Subcutaneous abdominal adipose tissue (tissue), 5 donors: ENCODE measurements at regions not wholly inside any gene's neighbourhood (a gene's known extent, or its start where the extent isn't known, plus 50 kb on each side); places are given as distances from the start of the nearest gene placed in this dataset.
"Not testable (repeated sequence)": the region's sequence is repeated elsewhere in the genome, so short reads cannot be mapped to it uniquely, and the experiment has no call there.

Experiments used
- H3K27ac ChIP-seq: one replicate; pipeline ENCODE4 v1.7.0; 2013; ENCODE audit warnings: low read depth, mild to moderate bottlenecking, inconsistent platforms, low read length, moderate library complexity
- H3K27me3 ChIP-seq, 5 donors: one replicate each; pipeline ENCODE4 v1.7.0; 2013; ENCODE audit warnings: low read length in 5 of 5, inconsistent platforms in 1 of 5; ENCODE audit not compliant: control insufficient read depth in 5 of 5, insufficient read depth in 4 of 5
- H3K36me3 ChIP-seq, 5 donors: one replicate each; pipeline ENCODE4 v1.7.0; 2013; ENCODE audit warnings: low read length in 5 of 5; ENCODE audit not compliant: control insufficient read depth in 5 of 5, insufficient read depth in 5 of 5
- H3K4me1 ChIP-seq, 5 donors: one replicate each; pipeline ENCODE4 v1.7.0; 2013; ENCODE audit warnings: low read length in 5 of 5, mild to moderate bottlenecking in 3 of 5, moderate library complexity in 1 of 5; ENCODE audit not compliant: control insufficient read depth in 5 of 5, insufficient read depth in 5 of 5
- H3K4me3 ChIP-seq, 5 donors: one replicate each; pipeline ENCODE4 v1.7.0; 2013; ENCODE audit warnings: low read length in 5 of 5, low read depth in 1 of 5
- H3K9ac ChIP-seq, 5 donors: one replicate each; pipeline ENCODE4 v1.7.0; 2013; ENCODE audit warnings: low read length in 5 of 5, mild to moderate bottlenecking in 4 of 5, moderate library complexity in 3 of 5
- H3K9me3 ChIP-seq, 5 donors: one replicate each; pipeline ENCODE4 v1.7.0; 2013; ENCODE audit warnings: low read length in 5 of 5; ENCODE audit not compliant: control insufficient read depth in 5 of 5
- donor health status: healthy.
- donor health status: healthy.
- donor health status: healthy.
- donor health status: healthy.
- donor health status: healthy.

- Histone ChIP-seq H3K4me3 (no peak overlapping the region), H3K4me1 (peaks cover 3 to 17% (median 15%) of the 10 kb centered on the region in 5 donors), H3K36me3 (no peaks in the 10 kb centered on the region), H3K27ac (no peak overlapping the region), H3K27me3 (no peaks in the 10 kb centered on the region), H3K9ac (no peak overlapping the region), H3K9me3 (no peaks in the 10 kb centered on the region)
These were observed 347.2 kb downstream of the RFC3 start for GRCh38 chr13:34165158-34165557.

DNA sequence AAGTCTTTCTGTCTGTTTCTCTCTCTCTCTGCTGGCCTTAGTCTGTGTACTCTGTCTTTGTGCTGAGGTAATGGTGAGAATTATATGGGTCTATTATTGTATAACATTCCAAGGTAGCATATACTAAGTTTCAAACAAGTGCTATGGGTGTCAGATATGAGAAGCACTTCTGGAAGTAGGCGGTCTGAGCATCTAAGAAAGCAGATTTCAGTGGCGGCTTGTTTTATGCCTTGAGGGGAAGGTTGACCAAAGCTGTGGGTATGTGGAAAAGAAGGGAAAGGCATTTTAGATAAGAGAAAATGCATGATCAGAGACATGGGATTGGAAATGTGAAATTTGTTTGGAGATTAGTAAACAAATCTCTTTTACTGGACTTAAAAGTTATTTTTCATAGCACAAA, 348.5 kb downstream of the RFC3 start:
- H3K9ac ChIP-seq = no peak overlapping the region
- H3K36me3 ChIP-seq = no peaks in the 10 kb centered on the region
- H3K9me3 ChIP-seq = no peaks in the 10 kb centered on the region
- H3K4me1 ChIP-seq = peaks cover 3 to 23% (median 14%) of the 10 kb centered on the region in 5 donors
- H3K27me3 ChIP-seq = no peaks in the 10 kb centered on the region
- no peak overlapping the region for H3K4me3 ChIP-seq
- H3K27ac ChIP-seq = no peak overlapping the region

GRCh38 chr13:34167347-34167746, 349.4 kb downstream of the RFC3 start:
- Histone ChIP-seq H3K9ac (no peak overlapping the region), H3K4me1 (peaks cover 3 to 14% (median 4%) of the 10 kb centered on the region in 5 donors), H3K9me3 (no peaks in the 10 kb centered on the region), H3K27me3 (no peaks in the 10 kb centered on the region), H3K27ac (no peak overlapping the region), H3K4me3 (no peak overlapping the region), H3K36me3 (no peaks in the 10 kb centered on the region)

- Histone ChIP-seq H3K9me3 (no peaks in the 10 kb centered on the region), H3K27me3 (no peaks in the 10 kb centered on the region), H3K27ac (no peak overlapping the region), H3K4me1 (peaks cover 0 to 7% (median 3%) of the 10 kb centered on the region in 5 donors), H3K36me3 (no peaks in the 10 kb centered on the region), H3K9ac (no peak overlapping the region), H3K4me3 (no peak overlapping the region)
These were observed 354.1 kb downstream of the RFC3 start for GRCh38 chr13:34172048-34172447.

GRCh38 chr13:34174671-34175145, 356.8 kb downstream of the RFC3 start:
- Histone ChIP-seq H3K27ac (no peak overlapping the region), H3K36me3 (no peaks in the 10 kb centered on the region), H3K4me1 (peaks cover 0 to 7% (median 3%) of the 10 kb centered on the region in 5 donors), H3K9ac (no peak overlapping the region), H3K4me3 (no peak overlapping the region), H3K9me3 (no peaks in the 10 kb centered on the region), H3K27me3 (no peaks in the 10 kb centered on the region)

DNA sequence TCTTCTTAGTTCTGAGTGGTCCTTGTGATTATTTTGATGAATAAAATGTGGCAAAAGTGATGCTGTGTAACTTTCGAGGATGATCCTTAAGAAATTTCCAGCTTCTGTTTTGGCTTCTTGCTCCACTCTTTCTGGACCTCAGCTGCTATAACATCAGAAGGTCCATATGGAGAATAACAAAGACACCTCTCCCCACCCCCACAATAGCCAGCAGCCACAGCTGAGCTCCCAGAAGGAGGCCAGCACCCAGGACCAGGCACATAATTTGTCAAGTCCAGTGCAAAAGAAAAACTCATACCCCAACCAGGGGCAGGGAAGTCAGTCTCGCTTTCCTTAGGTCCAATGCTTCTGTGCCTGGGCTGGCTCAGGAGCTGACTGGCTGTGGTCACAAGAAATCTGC, 357.6 kb downstream of the RFC3 start:
- H3K4me1 ChIP-seq = peaks cover 0 to 4% (median 3%) of the 10 kb centered on the region in 5 donors
- no peaks in the 10 kb centered on the region for H3K27me3 ChIP-seq
- no peaks in the 10 kb centered on the region for H3K9me3 ChIP-seq
- H3K9ac ChIP-seq = no peak overlapping the region
- H3K36me3 ChIP-seq = no peaks in the 10 kb centered on the region
- H3K4me3 ChIP-seq = no peak overlapping the region
- no peak overlapping the region for H3K27ac ChIP-seq

DNA sequence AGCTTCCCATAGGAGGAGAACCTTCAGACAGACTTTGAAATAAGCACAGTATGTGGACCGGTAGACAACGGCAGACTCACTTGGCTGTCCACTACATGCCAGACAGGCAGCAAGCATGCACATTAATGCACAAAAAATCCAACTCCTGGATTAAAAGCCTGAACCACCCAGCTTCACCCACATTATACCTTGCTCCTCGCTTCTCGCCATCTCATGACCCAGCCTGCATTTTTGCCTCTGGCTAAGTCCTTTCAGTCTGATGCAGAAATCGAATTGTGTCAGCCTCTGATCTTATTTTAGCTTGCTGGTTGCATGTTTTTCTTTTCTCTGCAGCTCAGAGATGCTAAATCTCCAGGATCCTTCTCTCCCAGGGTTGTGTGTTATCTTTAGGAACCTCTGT, 358.7 kb downstream of the RFC3 start:
- H3K9ac ChIP-seq = no peak overlapping the region
- H3K27ac ChIP-seq = no peak overlapping the region
- H3K36me3 ChIP-seq = no peaks in the 10 kb centered on the region
- H3K27me3 ChIP-seq = no peaks in the 10 kb centered on the region
- no peaks in the 10 kb centered on the region for H3K9me3 ChIP-seq
- peaks cover 0 to 3% (median 0%) of the 10 kb centered on the region in 5 donors for H3K4me1 ChIP-seq
- no peak overlapping the region for H3K4me3 ChIP-seq

- Histone ChIP-seq H3K36me3 (no peaks in the 10 kb centered on the region), H3K9me3 (no peaks in the 10 kb centered on the region), H3K4me1 (peaks cover 0 to 3% (median 0%) of the 10 kb centered on the region in 5 donors), H3K27ac (no peak overlapping the region), H3K4me3 (no peak overlapping the region), H3K9ac (no peak overlapping the region), H3K27me3 (no peaks in the 10 kb centered on the region)
These were observed 361.5 kb downstream of the RFC3 start for GRCh38 chr13:34179481-34179880.

- no peak overlapping the region for H3K4me3 ChIP-seq
- no peaks in the 10 kb centered on the region for H3K36me3 ChIP-seq
- H3K27me3 ChIP-seq = no peaks in the 10 kb centered on the region
- H3K9me3 ChIP-seq = no peaks in the 10 kb centered on the region
- H3K4me1 ChIP-seq = peaks cover 0 to under 1% (median 0%) of the 10 kb centered on the region in 5 donors
- no peak overlapping the region for H3K27ac ChIP-seq
- no peak overlapping the region for H3K9ac ChIP-seq
These were observed 362.0 kb downstream of the RFC3 start for GRCh38 chr13:34179927-34180326.

- not testable (repeated sequence) for H3K4me1 ChIP-seq, H3K9me3 ChIP-seq, H3K36me3 ChIP-seq, H3K9ac ChIP-seq, H3K4me3 ChIP-seq, H3K27me3 ChIP-seq, H3K27ac ChIP-seq
These were observed 363.3 kb downstream of the RFC3 start for GRCh38 chr13:34181256-34181655.

DNA sequence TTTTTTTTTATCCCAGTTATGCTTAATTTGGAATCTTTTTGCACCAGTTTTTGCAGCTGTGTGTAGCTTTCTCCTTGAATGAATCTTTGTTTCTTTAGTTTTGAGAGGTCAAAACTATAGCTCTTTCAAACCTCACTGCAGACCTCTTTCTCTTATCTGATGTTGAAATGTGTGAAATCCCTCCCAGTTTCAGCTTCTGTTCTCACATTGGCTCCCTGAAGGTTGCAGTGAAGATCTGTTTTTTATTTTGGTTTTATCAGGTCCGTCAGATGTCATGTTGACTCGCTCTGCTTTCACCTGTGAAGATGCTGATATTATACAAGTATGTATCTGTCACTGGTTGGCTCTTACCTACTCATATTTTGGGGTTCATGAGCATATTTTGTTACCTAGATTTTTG, 372.0 kb downstream of the RFC3 start:
- Histone ChIP-seq H3K4me3 (no peak overlapping the region), H3K27me3 (no peaks in the 10 kb centered on the region), H3K4me1 (no peaks in the 10 kb centered on the region), H3K9me3 (peaks cover 0 to 18% (median 0%) of the 10 kb centered on the region in 5 donors), H3K9ac (no peak overlapping the region), H3K27ac (no peak overlapping the region), H3K36me3 (no peaks in the 10 kb centered on the region)
